PC-3 (cell line): ENCODE measurements at regions not wholly inside any gene's neighbourhood (a gene's known extent, or its start where the extent isn't known, plus 50 kb on each side); places are given as distances from the start of the nearest gene placed in this dataset.

Experiments
- ATAC-seq: fragments of 200-7000 bp; cut with Tn5 transposase; 2 replicates; pipeline ENCODE4 v1.9.1; 2020; ENCODE audit warnings: mild to moderate bottlenecking, moderate library complexity
- BruUV-seq: library from RNA; stranded (reverse); fragments of 400-500 nt; replicated peaks from 2 replicates; lab custom pipeline; 2021; lab: Mats Ljungman, UMichigan
- CTCF ChIA-PET: fragments of 300-600 bp; sonication (Branson Sonifier 250); formaldehyde crosslinking; loops from one replicate; lab custom pipeline; 2022; ENCODE audit warnings: antibody characterized with exemption; lab: Charles Lee
- POLR2A ChIA-PET: fragments of 300-600 bp; sonication (Branson Sonifier 250); formaldehyde crosslinking; loops from one replicate; lab custom pipeline; 2022; ENCODE audit warnings: antibody characterized with exemption; ENCODE audit not compliant: unreplicated experiment; lab: Charles Lee
- DNase-seq: peaks from one replicate; pipeline ENCODE4 v3.0.0-alpha.2; 2015
- H2AFZ ChIP-seq: fragments of 300-600 bp; sonication (generic); 2 replicates; pipeline ENCODE4 v1.6.0; 2016; ENCODE audit warnings: antibody characterized with exemption, low read length
- H3F3A ChIP-seq: fragments of 300-600 bp; sonication (generic); one replicate; pipeline ENCODE4 v1.6.0; 2017; ENCODE audit warnings: antibody characterized with exemption, low read length, control low read depth, mild to moderate bottlenecking; ENCODE audit not compliant: unreplicated experiment
- H3K27ac ChIP-seq: fragments of 300-600 bp; sonication (generic); 2 replicates; pipeline ENCODE4 v1.5.1; 2016; ENCODE audit warnings: mild to moderate bottlenecking, low read length
- H3K27me3 ChIP-seq: fragments of 300-600 bp; sonication (generic); 2 replicates; pipeline ENCODE4 v1.6.1; 2016; ENCODE audit warnings: low read length, mixed read lengths
- H3K36me3 ChIP-seq: fragments of 300-600 bp; sonication (generic); 2 replicates; pipeline ENCODE4 v1.6.1; 2016; ENCODE audit warnings: low read depth, mixed run types, low read length, mixed read lengths
- H3K4me1 ChIP-seq: fragments of 300-600 bp; sonication (generic); 2 replicates; pipeline ENCODE4 v1.5.1; 2016; ENCODE audit warnings: low read length; ENCODE audit not compliant: insufficient read depth
- H3K4me2 ChIP-seq: fragments of 300-600 bp; sonication (generic); 2 replicates; pipeline ENCODE4 v1.6.0; 2016; ENCODE audit warnings: low read length
- H3K4me3 ChIP-seq: fragments of 300-600 bp; sonication (generic); 2 replicates; pipeline ENCODE4 v1.5.1; 2016; ENCODE audit warnings: mild to moderate bottlenecking, low read length, mixed read lengths
- H3K79me2 ChIP-seq: fragments of 300-600 bp; sonication (generic); 2 replicates; pipeline ENCODE4 v1.6.1; 2017; ENCODE audit warnings: low read length, mixed read lengths
- H3K9ac ChIP-seq: fragments of 300-600 bp; sonication (generic); 2 replicates; pipeline ENCODE4 v1.6.0; 2016; ENCODE audit warnings: mild to moderate bottlenecking, low read length
- H3K9me2 ChIP-seq: fragments of 300-600 bp; sonication (generic); replicated peaks from 2 replicates; pipeline ENCODE4 v1.6.1; 2016; ENCODE audit warnings: mixed run types, low read length, mixed read lengths
- H3K9me3 ChIP-seq: fragments of 300-600 bp; sonication (generic); 2 replicates; pipeline ENCODE4 v1.6.1; 2016; ENCODE audit warnings: low read length, mixed read lengths
- H4K20me1 ChIP-seq: fragments of 300-600 bp; sonication (generic); 2 replicates; pipeline ENCODE4 v1.6.1; 2016; ENCODE audit warnings: low read length, mixed read lengths
- EZH2 ChIP-seq: fragments of 300-600 bp; sonication (generic); IDR thresholded peaks from one replicate; pipeline ENCODE4 v1.6.1; 2017; ENCODE audit warnings: antibody characterized with exemption, mild to moderate bottlenecking, low read length; ENCODE audit not compliant: unreplicated experiment
- EZH2phosphoT487 ChIP-seq: fragments of 300-600 bp; sonication (generic); IDR thresholded peaks from 2 replicates; pipeline ENCODE4 v1.6.1; 2018; ENCODE audit warnings: mild to moderate bottlenecking, antibody characterized with exemption, low read length, borderline replicate concordance
- intact Hi-C: fragments of 100-400 bp; cut with micrococcal nuclease; formaldehyde crosslinking; loops from 2 replicates; pipeline ENCODE4 v1.9.0; 2023
- TF ChIP-seq, protein P1 (sequence below): fragments of 300-600 bp; sonication (generic); conservative IDR thresholded peaks from 2 replicates; pipeline ENCODE4 v1.5.1; 2017; ENCODE audit warnings: antibody characterized with exemption, low read depth, mild to moderate bottlenecking, low read length

DNA sequence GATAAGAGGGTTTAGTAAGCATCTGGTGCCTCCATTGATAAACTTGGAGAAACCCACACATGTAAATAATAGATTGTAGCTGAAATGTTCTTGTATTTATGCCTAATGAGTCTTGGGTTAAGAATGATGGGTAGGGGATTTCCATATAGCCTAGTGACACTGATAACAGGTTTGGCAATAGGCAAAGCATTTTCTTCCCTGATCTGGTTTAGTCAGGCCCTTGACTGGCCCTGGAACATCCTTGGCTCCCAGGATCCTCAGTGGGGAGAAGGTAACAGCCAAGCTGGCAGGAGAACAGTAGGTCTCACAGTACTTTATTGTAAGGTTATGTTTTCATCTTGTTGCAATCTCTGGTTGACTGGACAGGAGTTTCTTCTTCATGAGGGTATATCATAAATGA, 228.4 kb downstream of the DIPK2A start:
- POLR2A ChIA-PET: no interaction called here
- DNase-seq: no peak
- H3K9me2 ChIP-seq: no peaks in the 10 kb centered on the region
- CTCF ChIA-PET: no interaction called here
- H3K36me3 ChIP-seq: no peaks in the 10 kb centered on the region
- no peak for ATAC-seq
- no peaks in the 10 kb centered on the region for H3F3A ChIP-seq
- H3K79me2 ChIP-seq: no peaks in the 10 kb centered on the region
- no peaks in the 10 kb centered on the region for H3K4me1 ChIP-seq
- H3K9me3 ChIP-seq: no peaks in the 10 kb centered on the region
- no peak overlapping the region for H3K9ac ChIP-seq
- TF ChIP-seq EZH2: no peak
- TF ChIP-seq, protein P1, sequence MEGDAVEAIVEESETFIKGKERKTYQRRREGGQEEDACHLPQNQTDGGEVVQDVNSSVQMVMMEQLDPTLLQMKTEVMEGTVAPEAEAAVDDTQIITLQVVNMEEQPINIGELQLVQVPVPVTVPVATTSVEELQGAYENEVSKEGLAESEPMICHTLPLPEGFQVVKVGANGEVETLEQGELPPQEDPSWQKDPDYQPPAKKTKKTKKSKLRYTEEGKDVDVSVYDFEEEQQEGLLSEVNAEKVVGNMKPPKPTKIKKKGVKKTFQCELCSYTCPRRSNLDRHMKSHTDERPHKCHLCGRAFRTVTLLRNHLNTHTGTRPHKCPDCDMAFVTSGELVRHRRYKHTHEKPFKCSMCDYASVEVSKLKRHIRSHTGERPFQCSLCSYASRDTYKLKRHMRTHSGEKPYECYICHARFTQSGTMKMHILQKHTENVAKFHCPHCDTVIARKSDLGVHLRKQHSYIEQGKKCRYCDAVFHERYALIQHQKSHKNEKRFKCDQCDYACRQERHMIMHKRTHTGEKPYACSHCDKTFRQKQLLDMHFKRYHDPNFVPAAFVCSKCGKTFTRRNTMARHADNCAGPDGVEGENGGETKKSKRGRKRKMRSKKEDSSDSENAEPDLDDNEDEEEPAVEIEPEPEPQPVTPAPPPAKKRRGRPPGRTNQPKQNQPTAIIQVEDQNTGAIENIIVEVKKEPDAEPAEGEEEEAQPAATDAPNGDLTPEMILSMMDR: no peak
- TF ChIP-seq EZH2phosphoT487: no peak
- H3K4me3 ChIP-seq: no peak overlapping the region
- BruUV-seq: no TSS peak
- H3K27ac ChIP-seq: no peak overlapping the region
- no peak overlapping the region for H3K4me2 ChIP-seq
- intact Hi-C loops: no loop called here
- no peaks in the 10 kb centered on the region for H4K20me1 ChIP-seq
- H2AFZ ChIP-seq: no peak overlapping the region
- no peaks in the 10 kb centered on the region for H3K27me3 ChIP-seq

DNA sequence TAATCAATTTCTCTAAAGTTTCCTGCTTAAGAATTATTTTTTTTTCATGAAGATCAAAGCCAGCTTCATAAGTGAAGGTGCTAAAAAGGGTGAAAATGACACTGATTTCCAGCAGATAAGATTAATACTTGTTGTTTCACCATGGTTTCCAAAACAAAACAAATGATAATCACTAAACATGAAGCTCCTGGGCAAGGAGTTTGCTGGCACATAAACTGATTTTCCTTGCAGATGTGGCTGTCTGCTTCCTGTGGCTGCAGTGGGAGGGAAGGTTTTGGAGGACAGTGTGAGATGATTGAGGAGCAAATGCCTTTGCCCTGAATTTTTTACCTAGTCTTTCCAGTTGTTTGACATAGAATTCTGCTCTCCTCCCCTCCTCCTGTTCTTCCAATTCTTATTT, 228.8 kb downstream of the DIPK2A start:
- H3K9me2 ChIP-seq: no peaks in the 10 kb centered on the region
- H2AFZ ChIP-seq: no peak overlapping the region
- ATAC-seq: no peak
- no peaks in the 10 kb centered on the region for H3F3A ChIP-seq
- no peak overlapping the region for H3K4me3 ChIP-seq
- H3K4me1 ChIP-seq: no peaks in the 10 kb centered on the region
- CTCF ChIA-PET: no interaction called here
- no peaks in the 10 kb centered on the region for H4K20me1 ChIP-seq
- H3K79me2 ChIP-seq: no peaks in the 10 kb centered on the region
- no peak overlapping the region for H3K9ac ChIP-seq
- no peak overlapping the region for H3K4me2 ChIP-seq
- no TSS peak for BruUV-seq
- no peak for DNase-seq
- TF ChIP-seq EZH2phosphoT487 (no peak), EZH2 (no peak)
- TF ChIP-seq, protein P1: no peak
- H3K36me3 ChIP-seq: no peaks in the 10 kb centered on the region
- intact Hi-C loops: no loop called here
- H3K9me3 ChIP-seq: no peaks in the 10 kb centered on the region
- H3K27ac ChIP-seq: no peak overlapping the region
- H3K27me3 ChIP-seq: no peaks in the 10 kb centered on the region
- POLR2A ChIA-PET: no interaction called here

DNA sequence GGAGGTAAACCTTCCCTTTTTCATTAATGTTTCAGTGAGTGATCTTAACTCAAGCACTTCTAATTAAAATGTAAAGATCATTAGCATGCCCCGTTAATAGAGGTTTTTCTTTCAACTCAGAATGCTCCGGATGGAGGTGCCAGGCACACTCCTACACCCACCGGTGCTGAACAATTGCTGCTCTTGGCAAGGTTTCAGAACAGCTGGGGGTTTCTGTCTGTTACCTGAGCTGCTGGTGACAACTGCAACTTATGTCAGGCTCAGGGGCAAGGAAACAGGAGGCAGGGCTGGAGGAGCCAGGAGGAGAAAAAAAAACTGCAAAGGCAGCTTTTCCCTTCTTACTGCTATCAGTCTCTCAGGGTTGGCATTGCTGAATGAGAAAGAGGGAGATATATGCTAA, 250.1 kb downstream of the DIPK2A start:
- ChIA-PET POLR2A (no interaction called here), CTCF (no interaction called here)
- TF ChIP-seq EZH2phosphoT487 (no peak), EZH2 (no peak)
- TF ChIP-seq, protein P1: no peak
- ATAC-seq: no peak
- BruUV-seq: no TSS peak
- no peaks in the 10 kb centered on the region for H3K27me3 ChIP-seq
- H3K4me3 ChIP-seq: no peak overlapping the region
- H3K9me2 ChIP-seq: no peaks in the 10 kb centered on the region
- no peaks in the 10 kb centered on the region for H3K9me3 ChIP-seq
- no peaks in the 10 kb centered on the region for H3F3A ChIP-seq
- H3K9ac ChIP-seq: no peak overlapping the region
- H4K20me1 ChIP-seq: no peaks in the 10 kb centered on the region
- intact Hi-C loops: no loop called here
- no peaks in the 10 kb centered on the region for H3K36me3 ChIP-seq
- no peaks in the 10 kb centered on the region for H3K79me2 ChIP-seq
- DNase-seq: no peak
- H3K4me2 ChIP-seq: no peak overlapping the region
- no peak overlapping the region for H3K27ac ChIP-seq
- H2AFZ ChIP-seq: no peak overlapping the region
- H3K4me1 ChIP-seq: no peaks in the 10 kb centered on the region
